Right lobe of liver (tissue), 4 donors: ENCODE measurements at regions not wholly inside any gene's neighbourhood (a gene's known extent, or its start where the extent isn't known, plus 50 kb on each side); places are given as distances from the start of the nearest gene placed in this dataset.

Source experiments
- POLR2A ChIP-seq: fragments of 450-650 bp; IDR thresholded peaks from one replicate; pipeline ENCODE4 v1.6.1; 2017; ENCODE audit warnings: antibody characterized with exemption, mild to moderate bottlenecking
- TF ChIP-seq, protein P1 (sequence below), 4 donors: fragments of 200-600 bp in 3 of 4; fragments of 450-650 bp in 1 of 4; IDR thresholded peaks; one replicate each; pipeline versions ENCODE4 v1.5.1 to v1.8.0; 2016 to 2022; ENCODE audit warnings: antibody characterized with exemption in 4 of 4, mild to moderate bottlenecking in 2 of 4
- donor health status: DM: no; HTN: no; CAD: no.
- donor health status: DM: no; HTN: no; CAD: no.
- donor health status: DM: no; HTN: yes; CAD: no.

- no peak for TF ChIP-seq POLR2A
- TF ChIP-seq, protein P1, sequence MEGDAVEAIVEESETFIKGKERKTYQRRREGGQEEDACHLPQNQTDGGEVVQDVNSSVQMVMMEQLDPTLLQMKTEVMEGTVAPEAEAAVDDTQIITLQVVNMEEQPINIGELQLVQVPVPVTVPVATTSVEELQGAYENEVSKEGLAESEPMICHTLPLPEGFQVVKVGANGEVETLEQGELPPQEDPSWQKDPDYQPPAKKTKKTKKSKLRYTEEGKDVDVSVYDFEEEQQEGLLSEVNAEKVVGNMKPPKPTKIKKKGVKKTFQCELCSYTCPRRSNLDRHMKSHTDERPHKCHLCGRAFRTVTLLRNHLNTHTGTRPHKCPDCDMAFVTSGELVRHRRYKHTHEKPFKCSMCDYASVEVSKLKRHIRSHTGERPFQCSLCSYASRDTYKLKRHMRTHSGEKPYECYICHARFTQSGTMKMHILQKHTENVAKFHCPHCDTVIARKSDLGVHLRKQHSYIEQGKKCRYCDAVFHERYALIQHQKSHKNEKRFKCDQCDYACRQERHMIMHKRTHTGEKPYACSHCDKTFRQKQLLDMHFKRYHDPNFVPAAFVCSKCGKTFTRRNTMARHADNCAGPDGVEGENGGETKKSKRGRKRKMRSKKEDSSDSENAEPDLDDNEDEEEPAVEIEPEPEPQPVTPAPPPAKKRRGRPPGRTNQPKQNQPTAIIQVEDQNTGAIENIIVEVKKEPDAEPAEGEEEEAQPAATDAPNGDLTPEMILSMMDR (IDR thresholded peaks at IDR 0.05): no peak
Observed at GRCh38 chr2:70397186-70397585, 95.3 kb upstream of the FAM136A start.
